ENCODE measurements at regions not wholly inside any gene's neighbourhood (a gene's known extent, or its start where the extent isn't known, plus 50 kb on each side); places are given as distances from the start of the nearest gene placed in this dataset.
"Not testable (repeated sequence)": the region's sequence is repeated elsewhere in the genome, so short reads cannot be mapped to it uniquely, and the experiment has no call there.

- no peak for TF ChIP-seq CTCF (IDR thresholded peaks at IDR 0.05; ENCODE audit: low read depth, low read length)
- no peak for DNase-seq (ENCODE audit: low read depth in 2 of 2)
- H3K4me3 ChIP-seq (replicated peaks in 1 of 2; ENCODE audit: low read depth in 2 of 2, low read length in 2 of 2) = no peak overlapping the region
Measured at GRCh38 chr16:72590151-72590937, 418.4 kb upstream of the PMFBP1 start.

GRCh38 chr16:72588551-72588950, 416.6 kb upstream of the PMFBP1 start:
- TF ChIP-seq CTCF (IDR thresholded peaks at IDR 0.05; ENCODE audit: low read depth, low read length) = no peak

GRCh38 chr16:72578061-72578460, 406.1 kb upstream of the PMFBP1 start:
- not testable (repeated sequence) for H3K4me3 ChIP-seq (replicated peaks in 1 of 2; ENCODE audit: low read depth in 2 of 2, low read length in 2 of 2); DNase-seq (ENCODE audit: low read depth in 2 of 2)

More at GRCh38 chr16:72588551-72588950, 416.6 kb upstream of the PMFBP1 start:
- DNase-seq (ENCODE audit: low read depth in 2 of 2) = no peak
- no peak overlapping the region for H3K4me3 ChIP-seq (replicated peaks in 1 of 2; ENCODE audit: low read depth in 2 of 2, low read length in 2 of 2)

- TF ChIP-seq CTCF (IDR thresholded peaks at IDR 0.05; ENCODE audit: low read depth, low read length) = no peak
- DNase-seq (ENCODE audit: low read depth in 2 of 2) = no peak
Measured at GRCh38 chr16:72576189-72576588, 404.2 kb upstream of the PMFBP1 start.

GRCh38 chr16:72569677-72570076, 397.7 kb upstream of the PMFBP1 start:
- DNase-seq (ENCODE audit: low read depth in 2 of 2) = no peak
- no peak overlapping the region for H3K4me3 ChIP-seq (replicated peaks in 1 of 2; ENCODE audit: low read depth in 2 of 2, low read length in 2 of 2)
- TF ChIP-seq CTCF (IDR thresholded peaks at IDR 0.05; ENCODE audit: low read depth, low read length) = no peak

More at GRCh38 chr16:72576189-72576588, 404.2 kb upstream of the PMFBP1 start:
- H3K4me3 ChIP-seq (replicated peaks in 1 of 2; ENCODE audit: low read depth in 2 of 2, low read length in 2 of 2) = no peak overlapping the region

- no peak for TF ChIP-seq CTCF (IDR thresholded peaks at IDR 0.05; ENCODE audit: low read depth, low read length)
- no peak for DNase-seq (ENCODE audit: low read depth in 2 of 2)
- H3K4me3 ChIP-seq (replicated peaks in 1 of 2; ENCODE audit: low read depth in 2 of 2, low read length in 2 of 2) = no peak overlapping the region
Measured at GRCh38 chr16:72568502-72568901, 396.5 kb upstream of the PMFBP1 start.

- DNase-seq (ENCODE audit: low read depth in 2 of 2) = no peak
- H3K4me3 ChIP-seq (replicated peaks in 1 of 2; ENCODE audit: low read depth in 2 of 2, low read length in 2 of 2) = no peak overlapping the region
- TF ChIP-seq CTCF (IDR thresholded peaks at IDR 0.05; ENCODE audit: low read depth, low read length) = no peak
Measured at GRCh38 chr16:72566174-72566573, 394.2 kb upstream of the PMFBP1 start.

All from cardiac fibroblast (primary cell).